Right lobe of liver (tissue), 6 donors: ENCODE measurements at regions not wholly inside any gene's neighbourhood (a gene's known extent, or its start where the extent isn't known, plus 50 kb on each side); places are given as distances from the start of the nearest gene placed in this dataset.

Source experiments
- ATAC-seq, 4 donors: fragments of 200-7000 bp; cut with Tn5 transposase; one replicate each; pipeline ENCODE4 v1.9.1; 2020; ENCODE audit warnings: mild to moderate bottlenecking in 4 of 4, moderate library complexity in 4 of 4
- DNase-seq, 3 donors: peaks; one replicate each; pipeline ENCODE4 v3.0.0-alpha.2; 2020
- H3K27ac ChIP-seq, 3 donors: fragments of 200-600 bp; one replicate each; pipeline ENCODE4 v1.8.0; 2022
- H3K27me3 ChIP-seq, 2 donors: fragments of 200-600 bp; one replicate each; pipeline ENCODE4 v1.8.0; 2022
- H3K36me3 ChIP-seq, 4 donors: fragments of 200-600 bp; sonication (generic) in 1 of 4; one replicate each; pipeline versions ENCODE4 v1.5.1 to v1.8.0; 2017 to 2022; ENCODE audit warnings: control low read depth in 1 of 4
- H3K4me1 ChIP-seq, 4 donors: fragments of 200-600 bp; sonication (generic) in 1 of 4; one replicate each; pipeline versions ENCODE4 v1.5.1 to v1.8.0; 2017 to 2022; ENCODE audit warnings: control low read depth in 1 of 4
- H3K4me3 ChIP-seq, 3 donors: fragments of 200-600 bp; one replicate each; pipeline ENCODE4 v1.8.0; 2022
- H3K9me3 ChIP-seq, 4 donors: fragments of 200-600 bp; sonication (generic) in 1 of 4; one replicate each; pipeline versions ENCODE4 v1.5.1 to v1.8.0; 2017 to 2022; ENCODE audit warnings: control low read depth in 1 of 4
- CTCF ChIP-seq, 4 donors: fragments of 200-600 bp in 3 of 4; fragments of 450-650 bp in 1 of 4; IDR thresholded peaks; one replicate each; pipeline versions ENCODE4 v1.5.1 to v1.8.0; 2016 to 2022; ENCODE audit warnings: antibody characterized with exemption in 4 of 4, mild to moderate bottlenecking in 2 of 4
- POLR2A ChIP-seq: fragments of 450-650 bp; IDR thresholded peaks from one replicate; pipeline ENCODE4 v1.6.1; 2017; ENCODE audit warnings: antibody characterized with exemption, mild to moderate bottlenecking
- WGBS: methylation state at CpG from one replicate; pipeline ENCODE4 v1.1.6; 2018; ENCODE audit warnings: low coverage, low lambda C conversion rate; ENCODE audit not compliant: insufficient coverage; ENCODE audit errors: missing lambda C conversion rate; 5-methylcytosine and 5-hydroxymethylcytosine counted together
- intact Hi-C, 2 donors: fragments of 100-400 bp; cut with DNase I; formaldehyde crosslinking; loops; one replicate each; pipeline versions ENCODE4 v1.11.2 to v1.14.1; 2022
- donor health status: DM: no; HTN: yes; CAD: no.
- donor health status: DM: no; HTN: no; CAD: no.
- donor health status: DM: no; HTN: no; CAD: no.
- donor health status: DM: no; HTN: yes; CAD: no.
- donor health status: DM: no; HTN: yes; CAD: no.

GRCh38 chr17:27980043-27980442, 62.4 kb upstream of the NLK start:
- ATAC-seq (peak; percentile 62 to 89 (median 73)), DNase-seq (peak in 1 of 3 donors; percentile 32)
- Histone ChIP-seq H3K4me1 (no peaks in the 10 kb centered on the region), H3K27me3 (no peaks in the 10 kb centered on the region), H3K9me3 (no peaks in the 10 kb centered on the region), H3K27ac (no peak overlapping the region), H3K36me3 (no peaks in the 10 kb centered on the region), H3K4me3 (no peak overlapping the region)
- WGBS = 64% methylated on average over 3 of the region's 3 CpGs
- intact Hi-C loops = no loop called here
- TF ChIP-seq CTCF (IDR thresholded peaks at IDR 0.05) (no peak), POLR2A (no peak)

GRCh38 chr17:27981978-27982377, 60.5 kb upstream of the NLK start:
- Histone ChIP-seq H3K36me3 (no peaks in the 10 kb centered on the region), H3K9me3 (no peaks in the 10 kb centered on the region), H3K27ac (no peak overlapping the region), H3K27me3 (no peaks in the 10 kb centered on the region), H3K4me3 (no peak overlapping the region), H3K4me1 (no peaks in the 10 kb centered on the region)
- ATAC-seq (no peak), DNase-seq (no peak)
- intact Hi-C loops = no loop called here
- no peak for TF ChIP-seq CTCF (IDR thresholded peaks at IDR 0.05)
- no peak for TF ChIP-seq POLR2A
- WGBS = 72% methylated on average over 3 of the region's 3 CpGs

- TF ChIP-seq CTCF (IDR thresholded peaks at IDR 0.05) = no peak
- TF ChIP-seq POLR2A = no peak
Measured at GRCh38 chr17:27982688-27983087, 59.8 kb upstream of the NLK start.

GRCh38 chr17:27983853-27984252, 58.6 kb upstream of the NLK start:
- DNase-seq (no peak), ATAC-seq (no peak)
- no peaks in the 10 kb centered on the region for H3K9me3 ChIP-seq
- no peaks in the 10 kb centered on the region for H3K36me3 ChIP-seq
- H3K27ac ChIP-seq = peak overlapping the region in 1 of 3 donors; percentile 16
- H3K4me3 ChIP-seq = no peak overlapping the region
- 78% methylated on average over 1 of the region's 1 CpG for WGBS
- TF ChIP-seq CTCF (IDR thresholded peaks at IDR 0.05) (no peak), POLR2A (no peak)
- H3K27me3 ChIP-seq = no peaks in the 10 kb centered on the region
- no peaks in the 10 kb centered on the region for H3K4me1 ChIP-seq
- intact Hi-C loops = no loop called here

More at GRCh38 chr17:27982688-27983087, 59.8 kb upstream of the NLK start:
- Histone ChIP-seq H3K4me3 (no peak overlapping the region), H3K4me1 (no peaks in the 10 kb centered on the region), H3K27me3 (no peaks in the 10 kb centered on the region), H3K36me3 (no peaks in the 10 kb centered on the region), H3K9me3 (no peaks in the 10 kb centered on the region), H3K27ac (no peak overlapping the region)
- intact Hi-C loops = no loop called here
- 94% methylated on average over 2 of the region's 2 CpGs for WGBS
- DNase-seq = no peak
- ATAC-seq = no peak

GRCh38 chr17:27984404-27984803, 58.1 kb upstream of the NLK start:
- TF ChIP-seq CTCF (IDR thresholded peaks at IDR 0.05) (no peak), POLR2A (no peak)
- Histone ChIP-seq H3K4me1 (no peaks in the 10 kb centered on the region), H3K27me3 (no peaks in the 10 kb centered on the region), H3K4me3 (no peak overlapping the region), H3K36me3 (no peaks in the 10 kb centered on the region), H3K9me3 (no peaks in the 10 kb centered on the region), H3K27ac (peak overlapping the region in 1 of 3 donors; percentile 16)
- no peak for DNase-seq
- no peak for ATAC-seq
- intact Hi-C loops = no loop called here
- 27% methylated on average over 7 of the region's 7 CpGs for WGBS
